ENCODE measurements at regions not wholly inside any gene's neighbourhood (a gene's known extent, or its start where the extent isn't known, plus 50 kb on each side); places are given as distances from the start of the nearest gene placed in this dataset.
A peak's percentile ranks its signal among the peaks of the same experiment; 100 is the strongest.

DNA sequence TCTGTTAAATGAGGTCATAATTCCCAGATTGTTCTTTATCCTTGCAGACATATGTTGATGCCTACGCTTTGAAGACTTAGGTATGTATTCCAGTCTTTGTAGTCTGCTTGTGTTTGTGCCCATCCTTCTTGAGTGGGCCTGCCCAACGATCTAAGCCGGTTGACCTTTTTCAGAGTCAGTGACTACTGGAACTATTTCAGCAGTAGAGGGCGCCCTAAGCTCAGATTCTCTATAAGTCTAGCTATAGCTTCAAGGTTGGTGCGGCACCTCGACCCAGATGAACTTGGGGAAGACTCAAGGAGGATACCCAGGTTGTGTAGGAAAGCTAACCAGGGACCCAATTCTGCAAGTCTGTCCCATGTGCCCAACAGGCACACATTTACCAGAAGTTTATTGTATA lies 228.8 kb upstream of the PPP2R3A start:
- no peak overlapping the region for H3K4me3 ChIP-seq
- TF ChIP-seq, protein P1, sequence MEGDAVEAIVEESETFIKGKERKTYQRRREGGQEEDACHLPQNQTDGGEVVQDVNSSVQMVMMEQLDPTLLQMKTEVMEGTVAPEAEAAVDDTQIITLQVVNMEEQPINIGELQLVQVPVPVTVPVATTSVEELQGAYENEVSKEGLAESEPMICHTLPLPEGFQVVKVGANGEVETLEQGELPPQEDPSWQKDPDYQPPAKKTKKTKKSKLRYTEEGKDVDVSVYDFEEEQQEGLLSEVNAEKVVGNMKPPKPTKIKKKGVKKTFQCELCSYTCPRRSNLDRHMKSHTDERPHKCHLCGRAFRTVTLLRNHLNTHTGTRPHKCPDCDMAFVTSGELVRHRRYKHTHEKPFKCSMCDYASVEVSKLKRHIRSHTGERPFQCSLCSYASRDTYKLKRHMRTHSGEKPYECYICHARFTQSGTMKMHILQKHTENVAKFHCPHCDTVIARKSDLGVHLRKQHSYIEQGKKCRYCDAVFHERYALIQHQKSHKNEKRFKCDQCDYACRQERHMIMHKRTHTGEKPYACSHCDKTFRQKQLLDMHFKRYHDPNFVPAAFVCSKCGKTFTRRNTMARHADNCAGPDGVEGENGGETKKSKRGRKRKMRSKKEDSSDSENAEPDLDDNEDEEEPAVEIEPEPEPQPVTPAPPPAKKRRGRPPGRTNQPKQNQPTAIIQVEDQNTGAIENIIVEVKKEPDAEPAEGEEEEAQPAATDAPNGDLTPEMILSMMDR (IDR thresholded peaks at IDR 0.05): peak in 4 of 5 experiments; percentile 24 to 49 (median 38)
- TF ChIP-seq POLR2A (IDR thresholded peaks at IDR 0.05): no peak
- 49 to 60% methylated on average over 1 to 6 of the region's 6 CpGs for WGBS, 2 donors (ENCODE audit: low coverage in 1 of 2)
- in situ Hi-C loops (cut with MboI; ENCODE audit: low pct_ligation_motif_present in 1 of 4, low pct_unique_long_range_greater_than_20kb in 1 of 4, low sequenced_read_pairs in 3 of 4): loop anchor here in 3 of 4 donors (5.0 to 25.0 kb wide), 2 partner anchors 166 to 301 kb away; no protein-coding TSS in a partner anchor
- no peak overlapping the region for H3K27ac ChIP-seq
- H3K36me3 ChIP-seq: peaks cover 0 to 3% (median 0%) of the 10 kb centered on the region in 4 donors
- no peaks in the 10 kb centered on the region for H3K27me3 ChIP-seq
- peaks cover 8 to 15% of the 10 kb centered on the region in 2 donors for H3K9me3 ChIP-seq
- DNase-seq: peak; percentile 38
- intact Hi-C loops (cut with DNase I; ENCODE audit: low total_unique reads): no loop called here
- no peaks in the 10 kb centered on the region for H3K4me1 ChIP-seq

DNA sequence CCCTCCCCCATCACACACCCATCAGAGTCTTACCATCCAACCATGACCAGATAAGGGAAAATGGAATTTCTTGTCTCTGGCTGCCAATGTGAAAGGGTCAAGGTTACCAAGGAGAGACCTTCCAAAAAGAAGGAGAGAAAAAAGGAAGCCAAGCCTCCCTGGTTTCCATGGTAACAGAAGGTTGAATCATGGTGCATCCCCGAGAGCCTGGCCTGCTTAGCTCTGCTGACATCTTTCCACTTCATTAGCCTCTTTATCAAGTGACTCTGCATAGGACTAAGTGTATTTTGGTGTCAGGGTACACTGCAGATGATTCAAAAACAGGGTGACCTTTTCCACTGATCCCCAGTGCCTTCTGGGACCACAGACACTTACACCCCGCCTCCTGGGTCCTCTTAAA lies 225.7 kb upstream of the PPP2R3A start:
- H3K4me1 ChIP-seq: no peaks in the 10 kb centered on the region
- H3K27ac ChIP-seq: no peak overlapping the region
- in situ Hi-C loops (cut with MboI; ENCODE audit: low pct_ligation_motif_present in 1 of 4, low pct_unique_long_range_greater_than_20kb in 1 of 4, low sequenced_read_pairs in 3 of 4) (loop anchor here in 3 of 4 donors (5.0 to 25.0 kb wide), 2 partner anchors 163 to 298 kb away; no protein-coding TSS in a partner anchor), intact Hi-C loops (cut with DNase I; ENCODE audit: low total_unique reads) (no loop called here)
- peaks cover 0 to 3% (median 0%) of the 10 kb centered on the region in 4 donors for H3K36me3 ChIP-seq
- H3K9me3 ChIP-seq: peaks cover 8 to 10% of the 10 kb centered on the region in 2 donors
- TF ChIP-seq, protein P1 (IDR thresholded peaks at IDR 0.05): no peak
- TF ChIP-seq POLR2A (IDR thresholded peaks at IDR 0.05): no peak
- TF ChIP-seq EP300 (IDR thresholded peaks at IDR 0.05; ENCODE audit: low read depth): no peak
- TF ChIP-seq POLR2AphosphoS5 (IDR thresholded peaks at IDR 0.05): no peak
- WGBS, 2 donors (ENCODE audit: low coverage in 1 of 2): 25 to 53% methylated on average over 1 to 2 of the region's 2 CpGs
- no peak overlapping the region for H3K4me3 ChIP-seq
- no peaks in the 10 kb centered on the region for H3K27me3 ChIP-seq
- DNase-seq: no peak

DNA sequence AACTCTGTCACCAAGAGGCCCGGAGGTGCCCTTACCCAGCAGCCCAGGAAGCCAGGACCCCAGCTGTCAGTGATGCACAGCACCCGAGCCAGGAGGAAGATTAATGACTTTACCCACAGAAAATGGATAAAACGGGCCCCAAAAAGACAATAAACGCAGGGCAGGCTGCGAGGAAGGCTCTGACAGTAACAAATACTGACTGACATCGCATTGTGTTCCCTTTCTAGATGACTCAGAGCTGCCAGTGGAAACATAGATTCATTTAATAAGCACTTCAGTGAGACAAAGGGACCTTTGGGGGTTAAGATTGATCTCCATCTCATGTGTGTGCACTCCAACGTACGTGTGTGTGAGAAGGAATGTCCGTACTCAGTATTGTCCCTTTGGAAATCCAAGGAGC lies 225.3 kb upstream of the PPP2R3A start:
- Histone ChIP-seq H3K27me3 (no peaks in the 10 kb centered on the region), H3K4me3 (no peak overlapping the region), H3K4me1 (no peaks in the 10 kb centered on the region), H3K27ac (no peak overlapping the region), H3K9me3 (peaks cover 8 to 9% of the 10 kb centered on the region in 2 donors), H3K36me3 (peaks cover 0 to 3% (median 0%) of the 10 kb centered on the region in 4 donors)
- TF ChIP-seq EP300 (IDR thresholded peaks at IDR 0.05; ENCODE audit: low read depth): no peak
- no peak for TF ChIP-seq POLR2A (IDR thresholded peaks at IDR 0.05)
- TF ChIP-seq, protein P1 (IDR thresholded peaks at IDR 0.05): no peak
- TF ChIP-seq POLR2AphosphoS5 (IDR thresholded peaks at IDR 0.05): no peak
- 67 to 100% methylated on average over 1 to 9 of the region's 9 CpGs for WGBS, 2 donors (ENCODE audit: low coverage in 1 of 2)
- no peak for DNase-seq
- in situ Hi-C loops (cut with MboI; ENCODE audit: low pct_ligation_motif_present in 1 of 4, low pct_unique_long_range_greater_than_20kb in 1 of 4, low sequenced_read_pairs in 3 of 4) (loop anchor here in 2 of 4 donors (25.0 kb wide), 1 partner anchor 297 kb away; no protein-coding TSS in a partner anchor), intact Hi-C loops (cut with DNase I; ENCODE audit: low total_unique reads) (no loop called here)

DNA sequence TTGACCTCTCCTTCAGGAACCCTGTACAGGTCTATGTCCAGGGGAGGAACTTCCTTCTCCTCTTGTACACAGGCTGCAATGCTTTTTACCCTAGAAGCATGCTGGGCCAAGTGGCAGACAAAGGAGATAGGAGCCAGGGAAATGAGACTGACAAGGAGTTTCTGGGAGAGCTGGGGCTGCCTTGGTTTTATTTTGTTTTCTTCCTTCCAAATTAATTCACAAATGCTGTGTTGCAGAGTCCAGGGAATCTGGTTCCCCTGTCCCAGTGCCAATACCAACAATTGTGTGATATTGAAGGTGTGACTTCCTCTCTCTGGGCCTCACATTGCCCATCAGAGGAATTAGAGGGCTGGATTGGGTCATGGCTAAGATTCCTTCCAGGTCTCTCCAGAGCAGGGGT lies 224.8 kb upstream of the PPP2R3A start:
- peaks cover 0 to 3% (median 0%) of the 10 kb centered on the region in 4 donors for H3K36me3 ChIP-seq
- no peaks in the 10 kb centered on the region for H3K27me3 ChIP-seq
- DNase-seq: no peak
- TF ChIP-seq POLR2AphosphoS5 (IDR thresholded peaks at IDR 0.05) (no peak), EP300 (IDR thresholded peaks at IDR 0.05; ENCODE audit: low read depth) (no peak)
- TF ChIP-seq, protein P1 (IDR thresholded peaks at IDR 0.05): no peak
- no peak overlapping the region for H3K27ac ChIP-seq
- H3K4me1 ChIP-seq: no peaks in the 10 kb centered on the region
- H3K4me3 ChIP-seq: no peak overlapping the region
- in situ Hi-C loops (cut with MboI; ENCODE audit: low pct_ligation_motif_present in 1 of 4, low pct_unique_long_range_greater_than_20kb in 1 of 4, low sequenced_read_pairs in 3 of 4): loop anchor here in 2 of 4 donors (25.0 kb wide), 1 partner anchor 297 kb away; no protein-coding TSS in a partner anchor
- intact Hi-C loops (cut with DNase I; ENCODE audit: low total_unique reads): no loop called here
- peaks cover 4 to 7% of the 10 kb centered on the region in 2 donors for H3K9me3 ChIP-seq
